MCF 10A (cell line): ENCODE measurements at regions not wholly inside any gene's neighbourhood (a gene's known extent, or its start where the extent isn't known, plus 50 kb on each side); places are given as distances from the start of the nearest gene placed in this dataset.

ENCODE experiments used
- BruUV-seq: library from RNA; stranded (reverse); fragments of 400-500 nt; replicated peaks from 2 replicates; lab custom pipeline; 2021; lab: Mats Ljungman, UMichigan
- CTCF ChIA-PET: fragments of 300-600 bp; sonication (Branson Sonifier 250); formaldehyde crosslinking; extraction: SDS; loops from one replicate; lab custom pipeline; 2021; ENCODE audit warnings: antibody characterized with exemption, inconsistent platforms; lab: Yijun Ruan, JAX
- POLR2A ChIA-PET: fragments of 300-600, 350-650 bp; sonication (Branson Sonifier 250); formaldehyde crosslinking; extraction: SDS; loops from one replicate; lab custom pipeline; 2020; ENCODE audit warnings: antibody characterized with exemption, inconsistent platforms; lab: Yijun Ruan, JAX
- DNase-seq: peaks from one replicate; pipeline ENCODE4 v3.0.0-alpha.2; 2018; ENCODE audit not compliant: unreplicated experiment
- H3K27ac Mint-ChIP-seq: one replicate; pipeline ENCODE4 v1.8.0; 2022; ENCODE audit warnings: mild to moderate bottlenecking, low read depth, mixed read lengths; ENCODE audit not compliant: unreplicated experiment
- H3K27me3 Mint-ChIP-seq: one replicate; pipeline ENCODE4 v1.8.0; 2022; ENCODE audit warnings: mixed read lengths; ENCODE audit not compliant: insufficient read depth, unreplicated experiment
- H3K36me3 Mint-ChIP-seq: one replicate; pipeline ENCODE4 v1.8.0; 2022; ENCODE audit warnings: mild to moderate bottlenecking, moderate library complexity, mixed read lengths; ENCODE audit not compliant: insufficient read depth, unreplicated experiment
- H3K4me1 Mint-ChIP-seq: one replicate; pipeline ENCODE4 v1.8.0; 2022; ENCODE audit warnings: mixed read lengths; ENCODE audit not compliant: insufficient read depth, unreplicated experiment
- H3K4me3 Mint-ChIP-seq: one replicate; pipeline ENCODE4 v1.8.0; 2022; ENCODE audit warnings: mild to moderate bottlenecking, moderate library complexity, mixed read lengths; ENCODE audit not compliant: unreplicated experiment
- H3K9me3 Mint-ChIP-seq: one replicate; pipeline ENCODE4 v1.8.0; 2022; ENCODE audit warnings: mixed read lengths; ENCODE audit not compliant: unreplicated experiment
- CTCF ChIP-seq: fragments of 200-600 bp; IDR thresholded peaks from one replicate; pipeline ENCODE4 v1.8.0; 2022; ENCODE audit warnings: antibody characterized with exemption, mild to moderate bottlenecking; ENCODE audit not compliant: unreplicated experiment
- intact Hi-C: fragments of 100-400 bp; cut with micrococcal nuclease; formaldehyde crosslinking; loops from 2 replicates; pipeline ENCODE4 v1.14.1; 2022

DNA sequence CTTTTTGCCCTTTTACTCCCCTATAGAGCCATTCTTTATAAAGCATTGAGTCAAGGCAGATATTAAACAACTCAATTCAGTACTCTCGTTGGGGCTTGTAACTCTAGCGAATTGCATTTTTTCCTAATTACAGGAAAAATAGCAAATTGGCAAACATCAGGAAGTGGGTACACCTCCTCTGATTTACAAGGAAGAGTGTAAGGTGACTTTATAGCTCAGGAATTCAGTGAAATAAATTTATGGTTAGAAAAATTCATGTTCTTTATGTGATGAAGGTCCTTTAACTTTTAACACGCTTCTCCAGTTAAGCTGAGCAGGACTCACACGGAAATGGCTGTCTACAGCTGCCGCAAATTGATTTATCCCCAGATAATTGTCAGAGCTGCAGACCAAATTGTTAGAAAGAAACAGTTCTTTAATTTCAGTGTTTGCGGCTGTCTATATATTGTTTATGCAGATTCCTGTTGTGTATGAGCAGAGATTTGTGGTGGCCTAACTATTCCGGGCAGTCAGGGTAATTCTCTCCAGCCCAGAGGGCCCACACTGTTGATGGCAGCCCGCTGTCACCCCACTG lies 151.1 kb upstream of the MKI67 start:
- intact Hi-C loops, result no loop called here
- ChIA-PET POLR2A (no interaction called here), CTCF (interaction anchor here (0.7 to 1.4 kb wide), 3 partner anchors 13 to 1305 kb away, joined by 3 to 4 read pairs (median 3); no protein-coding TSS in a partner anchor)
- H3K27me3 Mint-ChIP-seq, result peaks cover 37% of the 10 kb centered on the region
- BruUV-seq, result no TSS peak
- no peak overlapping the region for H3K4me3 Mint-ChIP-seq
- no peaks in the 10 kb centered on the region for H3K4me1 Mint-ChIP-seq
- H3K9me3 Mint-ChIP-seq, result no peaks in the 10 kb centered on the region
- no peaks in the 10 kb centered on the region for H3K36me3 Mint-ChIP-seq
- no peak for DNase-seq
- H3K27ac Mint-ChIP-seq, result no peak overlapping the region
- no peak for TF ChIP-seq CTCF

- no peak for DNase-seq
- intact Hi-C loops, result no loop called here
- H3K4me3 Mint-ChIP-seq, result no peak overlapping the region
- peaks cover 27% of the 10 kb centered on the region for H3K27me3 Mint-ChIP-seq
- H3K36me3 Mint-ChIP-seq, result no peaks in the 10 kb centered on the region
- no peaks in the 10 kb centered on the region for H3K4me1 Mint-ChIP-seq
- H3K9me3 Mint-ChIP-seq, result no peaks in the 10 kb centered on the region
- H3K27ac Mint-ChIP-seq, result no peak overlapping the region
- no TSS peak for BruUV-seq
- no peak for TF ChIP-seq CTCF
- POLR2A ChIA-PET, result no interaction called here
- CTCF ChIA-PET, result no interaction called here
These were observed 152.1 kb upstream of the MKI67 start for GRCh38 chr10:128278362-128278761.

DNA sequence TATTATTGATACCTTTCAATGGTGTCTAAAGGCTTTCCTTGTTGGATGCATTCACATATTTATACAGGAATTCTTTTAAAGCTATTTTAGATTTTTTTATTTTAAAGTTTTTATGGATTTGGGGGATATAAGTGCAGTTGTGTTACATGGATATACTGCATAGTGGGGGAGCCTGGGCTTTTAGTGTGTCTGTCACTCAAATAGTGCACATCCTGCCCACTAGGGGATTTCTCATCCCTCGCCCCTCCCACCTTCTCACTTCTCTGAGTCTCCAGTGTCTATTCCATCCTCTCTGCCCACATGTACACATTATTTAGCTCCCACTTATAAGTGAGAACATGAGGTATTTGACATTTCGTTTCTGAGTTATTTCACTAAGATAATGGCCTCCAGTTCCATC lies 154.0 kb upstream of the MKI67 start:
- Mint-ChIP-seq H3K27me3 (peaks cover 8% of the 10 kb centered on the region), H3K4me3 (no peak overlapping the region), H3K27ac (no peak overlapping the region), H3K9me3 (no peaks in the 10 kb centered on the region), H3K4me1 (no peaks in the 10 kb centered on the region), H3K36me3 (no peaks in the 10 kb centered on the region)
- ChIA-PET CTCF (interaction anchor here (0.8 to 1.3 kb wide), 2 partner anchors 12 to 380 kb away, joined by 3 to 7 read pairs; no protein-coding TSS in a partner anchor), POLR2A (no interaction called here)
- intact Hi-C loops, result no loop called here
- no peak for DNase-seq
- no TSS peak for BruUV-seq
- no peak for TF ChIP-seq CTCF

DNA sequence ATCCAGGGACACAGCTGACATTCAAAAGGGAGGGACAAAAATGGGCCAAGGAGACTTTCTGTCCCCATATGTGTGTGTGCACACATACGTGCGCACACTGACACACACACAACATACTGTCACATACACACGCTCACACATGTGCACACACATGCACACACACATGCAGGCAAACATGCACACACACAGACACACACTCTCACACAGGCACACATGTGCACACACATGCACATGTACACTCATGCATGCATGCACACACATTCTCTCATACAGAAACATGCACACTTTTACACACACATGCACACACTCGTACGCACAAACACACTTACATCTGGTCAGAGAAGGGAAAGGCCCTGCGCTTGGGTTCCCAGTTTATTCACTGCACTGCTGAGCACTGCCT lies 155.1 kb upstream of the MKI67 start:
- no peaks in the 10 kb centered on the region for H3K4me1 Mint-ChIP-seq

More for the DNA sequence above, 155.1 kb upstream of the MKI67 start:
- BruUV-seq, result no TSS peak
- H3K9me3 Mint-ChIP-seq, result no peaks in the 10 kb centered on the region
- TF ChIP-seq CTCF, result no peak
- H3K36me3 Mint-ChIP-seq, result no peaks in the 10 kb centered on the region
- DNase-seq, result no peak
- H3K27me3 Mint-ChIP-seq, result no peaks in the 10 kb centered on the region
- no peak overlapping the region for H3K27ac Mint-ChIP-seq
- intact Hi-C loops, result no loop called here
- H3K4me3 Mint-ChIP-seq, result no peak overlapping the region
- ChIA-PET CTCF (interaction anchor here (1.3 kb wide), 1 partner anchor 13 kb away, joined by 7 read pairs; no protein-coding TSS in a partner anchor), POLR2A (no interaction called here)
